Mesothelial cell of epicardium (in vitro differentiated cells): ENCODE measurements at regions not wholly inside any gene's neighbourhood (a gene's known extent, or its start where the extent isn't known, plus 50 kb on each side); places are given as distances from the start of the nearest gene placed in this dataset.

Source experiments
- DNase-seq, 2 experiments: peaks; one replicate each; pipeline ENCODE4 v3.0.0; 2021; ENCODE audit warnings: low spot score in 2 of 2; ENCODE audit not compliant: unreplicated experiment in 2 of 2
- H3K27ac Mint-ChIP-seq: 2 replicates; pipeline ENCODE4 v1.8.0; 2021; ENCODE audit warnings: mixed read lengths
- H3K27me3 Mint-ChIP-seq: 2 replicates; pipeline ENCODE4 v1.8.0; 2021; ENCODE audit warnings: low read depth, mixed read lengths
- H3K36me3 Mint-ChIP-seq: 2 replicates; pipeline ENCODE4 v1.8.0; 2021; ENCODE audit warnings: mixed read lengths
- H3K4me1 Mint-ChIP-seq: 2 replicates; pipeline ENCODE4 v1.8.0; 2021; ENCODE audit warnings: mixed read lengths
- H3K4me3 Mint-ChIP-seq: 2 replicates; pipeline ENCODE4 v1.8.0; 2021; ENCODE audit warnings: mild to moderate bottlenecking, moderate library complexity, mixed read lengths
- H3K9me3 Mint-ChIP-seq: 2 replicates; pipeline ENCODE4 v1.8.0; 2021; ENCODE audit warnings: mixed read lengths
- CTCF ChIP-seq: fragments of 200-600 bp; sonication (generic); IDR thresholded peaks from one replicate; pipeline ENCODE4 v1.5.0; 2021; ENCODE audit warnings: antibody characterized with exemption; ENCODE audit not compliant: unreplicated experiment

- no peak for DNase-seq
- TF ChIP-seq CTCF: no peak
- Mint-ChIP-seq H3K27ac (no peak overlapping the region), H3K4me1 (peaks cover 20% of the 10 kb centered on the region), H3K27me3 (no peaks in the 10 kb centered on the region), H3K36me3 (no peaks in the 10 kb centered on the region), H3K9me3 (peaks cover 4% of the 10 kb centered on the region), H3K4me3 (no peak overlapping the region)
These were observed 538.1 kb upstream of the TBL1XR1 start for GRCh38 chr3:177735431-177735830.

- Mint-ChIP-seq H3K36me3 (no peaks in the 10 kb centered on the region), H3K4me3 (no peak overlapping the region), H3K27me3 (no peaks in the 10 kb centered on the region), H3K27ac (no peak overlapping the region), H3K4me1 (peaks cover 20% of the 10 kb centered on the region), H3K9me3 (peaks cover 4% of the 10 kb centered on the region)
- no peak for DNase-seq
- no peak for TF ChIP-seq CTCF
These were observed 542.2 kb upstream of the TBL1XR1 start for GRCh38 chr3:177739461-177739860.

GRCh38 chr3:177740254-177740653 lies 543.0 kb upstream of the TBL1XR1 start:
- H3K9me3 Mint-ChIP-seq: peaks cover 4% of the 10 kb centered on the region
- H3K4me1 Mint-ChIP-seq: peaks cover 20% of the 10 kb centered on the region
- no peak for TF ChIP-seq CTCF
- no peak for DNase-seq
- no peak overlapping the region for H3K4me3 Mint-ChIP-seq
- no peaks in the 10 kb centered on the region for H3K27me3 Mint-ChIP-seq
- H3K36me3 Mint-ChIP-seq: no peaks in the 10 kb centered on the region
- H3K27ac Mint-ChIP-seq: no peak overlapping the region

- Mint-ChIP-seq H3K27ac (no peak overlapping the region), H3K4me1 (peaks cover 32% of the 10 kb centered on the region), H3K36me3 (no peaks in the 10 kb centered on the region), H3K27me3 (no peaks in the 10 kb centered on the region), H3K4me3 (no peak overlapping the region), H3K9me3 (peaks cover 4% of the 10 kb centered on the region)
- no peak for DNase-seq
- no peak for TF ChIP-seq CTCF
These were observed 545.0 kb upstream of the TBL1XR1 start for GRCh38 chr3:177742273-177742672.

GRCh38 chr3:177743173-177743890 lies 546.0 kb upstream of the TBL1XR1 start:
- Mint-ChIP-seq H3K9me3 (no peaks in the 10 kb centered on the region), H3K4me1 (peaks cover 35% of the 10 kb centered on the region), H3K27ac (no peak overlapping the region), H3K36me3 (no peaks in the 10 kb centered on the region), H3K4me3 (no peak overlapping the region), H3K27me3 (no peaks in the 10 kb centered on the region)
- no peak for TF ChIP-seq CTCF
- DNase-seq: no peak
